ENCODE measurements at regions not wholly inside any gene's neighbourhood (a gene's known extent, or its start where the extent isn't known, plus 50 kb on each side); places are given as distances from the start of the nearest gene placed in this dataset.

DNA sequence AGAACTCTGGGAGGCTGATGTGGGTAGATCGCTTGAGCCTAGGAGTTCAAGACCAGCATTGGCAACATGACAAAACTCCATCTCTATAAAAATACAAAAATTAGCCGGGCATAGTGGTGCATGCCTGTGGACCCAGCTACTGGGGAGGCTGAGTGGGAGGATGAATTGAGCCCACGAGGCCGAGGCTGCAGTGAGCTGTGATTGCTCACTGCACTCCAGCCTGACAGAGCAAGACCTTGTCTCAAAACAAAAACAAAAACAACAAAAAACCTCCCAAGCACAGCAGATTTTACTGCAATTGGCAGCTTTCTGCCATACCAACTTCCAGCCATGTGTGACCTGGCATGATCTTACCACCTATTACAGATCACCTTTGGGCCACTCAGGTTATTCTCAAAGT is 57.7 kb upstream of the LRPPRC start:
- H3K27ac ChIP-seq (replicated peaks), result no peak overlapping the region
- DNase-seq (ENCODE audit: low read depth in 1 of 2, low spot score in 1 of 2), result no peak
- H3K27me3 ChIP-seq (ENCODE audit: insufficient read depth, poor library complexity, severe bottlenecking), result no peaks in the 10 kb centered on the region
- TF ChIP-seq, protein P1, sequence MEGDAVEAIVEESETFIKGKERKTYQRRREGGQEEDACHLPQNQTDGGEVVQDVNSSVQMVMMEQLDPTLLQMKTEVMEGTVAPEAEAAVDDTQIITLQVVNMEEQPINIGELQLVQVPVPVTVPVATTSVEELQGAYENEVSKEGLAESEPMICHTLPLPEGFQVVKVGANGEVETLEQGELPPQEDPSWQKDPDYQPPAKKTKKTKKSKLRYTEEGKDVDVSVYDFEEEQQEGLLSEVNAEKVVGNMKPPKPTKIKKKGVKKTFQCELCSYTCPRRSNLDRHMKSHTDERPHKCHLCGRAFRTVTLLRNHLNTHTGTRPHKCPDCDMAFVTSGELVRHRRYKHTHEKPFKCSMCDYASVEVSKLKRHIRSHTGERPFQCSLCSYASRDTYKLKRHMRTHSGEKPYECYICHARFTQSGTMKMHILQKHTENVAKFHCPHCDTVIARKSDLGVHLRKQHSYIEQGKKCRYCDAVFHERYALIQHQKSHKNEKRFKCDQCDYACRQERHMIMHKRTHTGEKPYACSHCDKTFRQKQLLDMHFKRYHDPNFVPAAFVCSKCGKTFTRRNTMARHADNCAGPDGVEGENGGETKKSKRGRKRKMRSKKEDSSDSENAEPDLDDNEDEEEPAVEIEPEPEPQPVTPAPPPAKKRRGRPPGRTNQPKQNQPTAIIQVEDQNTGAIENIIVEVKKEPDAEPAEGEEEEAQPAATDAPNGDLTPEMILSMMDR (IDR thresholded peaks at IDR 0.05; ENCODE audit: insufficient read depth, low read length), result no peak
- TF ChIP-seq, protein P2, sequence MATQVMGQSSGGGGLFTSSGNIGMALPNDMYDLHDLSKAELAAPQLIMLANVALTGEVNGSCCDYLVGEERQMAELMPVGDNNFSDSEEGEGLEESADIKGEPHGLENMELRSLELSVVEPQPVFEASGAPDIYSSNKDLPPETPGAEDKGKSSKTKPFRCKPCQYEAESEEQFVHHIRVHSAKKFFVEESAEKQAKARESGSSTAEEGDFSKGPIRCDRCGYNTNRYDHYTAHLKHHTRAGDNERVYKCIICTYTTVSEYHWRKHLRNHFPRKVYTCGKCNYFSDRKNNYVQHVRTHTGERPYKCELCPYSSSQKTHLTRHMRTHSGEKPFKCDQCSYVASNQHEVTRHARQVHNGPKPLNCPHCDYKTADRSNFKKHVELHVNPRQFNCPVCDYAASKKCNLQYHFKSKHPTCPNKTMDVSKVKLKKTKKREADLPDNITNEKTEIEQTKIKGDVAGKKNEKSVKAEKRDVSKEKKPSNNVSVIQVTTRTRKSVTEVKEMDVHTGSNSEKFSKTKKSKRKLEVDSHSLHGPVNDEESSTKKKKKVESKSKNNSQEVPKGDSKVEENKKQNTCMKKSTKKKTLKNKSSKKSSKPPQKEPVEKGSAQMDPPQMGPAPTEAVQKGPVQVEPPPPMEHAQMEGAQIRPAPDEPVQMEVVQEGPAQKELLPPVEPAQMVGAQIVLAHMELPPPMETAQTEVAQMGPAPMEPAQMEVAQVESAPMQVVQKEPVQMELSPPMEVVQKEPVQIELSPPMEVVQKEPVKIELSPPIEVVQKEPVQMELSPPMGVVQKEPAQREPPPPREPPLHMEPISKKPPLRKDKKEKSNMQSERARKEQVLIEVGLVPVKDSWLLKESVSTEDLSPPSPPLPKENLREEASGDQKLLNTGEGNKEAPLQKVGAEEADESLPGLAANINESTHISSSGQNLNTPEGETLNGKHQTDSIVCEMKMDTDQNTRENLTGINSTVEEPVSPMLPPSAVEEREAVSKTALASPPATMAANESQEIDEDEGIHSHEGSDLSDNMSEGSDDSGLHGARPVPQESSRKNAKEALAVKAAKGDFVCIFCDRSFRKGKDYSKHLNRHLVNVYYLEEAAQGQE (IDR thresholded peaks at IDR 0.05; ENCODE audit: insufficient replicate concordance, low read depth), result no peak
- TF ChIP-seq POLR2AphosphoS5 (IDR thresholded peaks at IDR 0.05; ENCODE audit: low read depth) (no peak), SPI1 (IDR thresholded peaks at IDR 0.05; ENCODE audit: borderline replicate concordance, low read depth) (no peak), GABPA (IDR thresholded peaks at IDR 0.05; ENCODE audit: low read depth) (no peak)
- H3K4me3 ChIP-seq (replicated peaks; ENCODE audit: insufficient read depth, low read length), result no peak overlapping the region

DNA sequence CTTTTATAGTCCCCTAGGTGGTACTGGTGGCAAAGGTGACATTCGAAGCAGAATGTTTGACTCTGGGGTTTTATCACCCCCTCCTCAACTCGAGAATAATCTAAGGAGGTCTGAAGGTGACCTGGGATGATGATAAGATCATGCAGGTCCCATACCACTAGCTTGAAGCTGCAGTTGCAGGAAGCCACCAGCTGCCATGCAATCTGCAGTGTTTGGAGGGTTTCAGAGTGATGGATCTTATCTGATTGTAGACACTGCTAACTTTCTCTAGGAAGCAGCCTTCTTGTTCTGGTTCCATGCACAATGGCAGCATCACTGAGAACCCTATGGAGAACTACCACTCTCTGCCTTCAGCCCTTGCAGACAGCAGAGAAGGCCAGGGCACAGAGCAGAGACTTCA is 59.4 kb upstream of the LRPPRC start:
- no peak for DNase-seq (ENCODE audit: low read depth in 1 of 2, low spot score in 1 of 2)
- TF ChIP-seq SPI1 (IDR thresholded peaks at IDR 0.05; ENCODE audit: borderline replicate concordance, low read depth) (no peak), GABPA (IDR thresholded peaks at IDR 0.05; ENCODE audit: low read depth) (no peak), POLR2AphosphoS5 (IDR thresholded peaks at IDR 0.05; ENCODE audit: low read depth) (no peak)
- TF ChIP-seq, protein P2 (IDR thresholded peaks at IDR 0.05; ENCODE audit: insufficient replicate concordance, low read depth), result no peak
- TF ChIP-seq, protein P1 (IDR thresholded peaks at IDR 0.05; ENCODE audit: insufficient read depth, low read length), result no peak
- H3K4me3 ChIP-seq (replicated peaks; ENCODE audit: insufficient read depth, low read length), result no peak overlapping the region

DNA sequence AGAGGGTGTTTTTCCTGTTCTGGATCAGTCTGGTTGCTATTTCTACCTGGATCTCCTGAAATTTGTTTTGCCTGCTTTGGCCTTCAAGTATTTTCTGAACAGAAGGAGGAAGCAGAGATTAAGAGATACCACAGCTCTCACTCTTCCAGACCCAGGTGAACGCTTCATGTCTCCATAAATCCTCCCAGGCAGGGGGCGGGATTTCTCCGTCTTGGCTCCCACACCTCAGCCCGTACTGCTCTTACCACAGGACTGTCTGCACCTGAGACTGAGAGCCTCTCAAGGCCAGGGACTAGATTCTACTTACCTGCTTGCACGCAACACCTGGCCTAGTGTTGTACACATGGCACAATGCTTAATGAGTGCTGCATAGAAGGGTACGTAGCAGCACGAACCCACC is 59.9 kb upstream of the LRPPRC start:
- no peak overlapping the region for H3K27ac ChIP-seq (replicated peaks)
- DNase-seq (ENCODE audit: low read depth in 1 of 2, low spot score in 1 of 2), result no peak
- H3K4me3 ChIP-seq (replicated peaks; ENCODE audit: insufficient read depth, low read length), result no peak overlapping the region
- no peaks in the 10 kb centered on the region for H3K27me3 ChIP-seq (ENCODE audit: insufficient read depth, poor library complexity, severe bottlenecking)
- no peak for TF ChIP-seq GABPA (IDR thresholded peaks at IDR 0.05; ENCODE audit: low read depth)
- TF ChIP-seq, protein P1 (IDR thresholded peaks at IDR 0.05; ENCODE audit: insufficient read depth, low read length), result no peak
- TF ChIP-seq SPI1 (IDR thresholded peaks at IDR 0.05; ENCODE audit: borderline replicate concordance, low read depth), result no peak
- no peak for TF ChIP-seq POLR2AphosphoS5 (IDR thresholded peaks at IDR 0.05; ENCODE audit: low read depth)
- TF ChIP-seq, protein P2 (IDR thresholded peaks at IDR 0.05; ENCODE audit: insufficient replicate concordance, low read depth), result no peak

More for the DNA sequence above, 59.4 kb upstream of the LRPPRC start:
- Histone ChIP-seq H3K27ac (replicated peaks) (no peak overlapping the region), H3K27me3 (ENCODE audit: insufficient read depth, poor library complexity, severe bottlenecking) (no peaks in the 10 kb centered on the region)

Data from HL-60 (cell line).